CD4-positive, alpha-beta memory T cell (primary cell): ENCODE measurements at regions not wholly inside any gene's neighbourhood (a gene's known extent, or its start where the extent isn't known, plus 50 kb on each side); places are given as distances from the start of the nearest gene placed in this dataset.

Source experiments
- CTCF ChIA-PET: fragments of 350-600 bp; sonication (Branson Sonifier 250); formaldehyde crosslinking; loops from one replicate; lab custom pipeline; 2021; ENCODE audit warnings: inconsistent platforms; ENCODE audit not compliant: partially characterized antibody; lab: Charles Lee
- POLR2A ChIA-PET: fragments of 350-600 bp; sonication (Branson Sonifier 250); formaldehyde crosslinking; loops from one replicate; lab custom pipeline; 2021; ENCODE audit not compliant: partially characterized antibody; lab: Charles Lee
- DNase-seq, 5 donors: peaks; one replicate each; pipeline versions ENCODE4 v3.0.0 to v3.0.0-alpha.2; 2020 to 2022; ENCODE audit warnings: mixed read lengths in 1 of 5
- H3K27ac ChIP-seq: one replicate; pipeline ENCODE4 v1.7.0; 2013; ENCODE audit warnings: low read depth, low read length
- H3K27me3 ChIP-seq: 2 replicates; pipeline ENCODE4 v1.7.0; 2013; ENCODE audit warnings: mild to moderate bottlenecking, low read length, moderate library complexity; ENCODE audit not compliant: insufficient read depth
- H3K36me3 ChIP-seq: 2 replicates; pipeline ENCODE4 v1.7.0; 2013; ENCODE audit warnings: mild to moderate bottlenecking, low read length, moderate library complexity; ENCODE audit not compliant: insufficient read depth
- H3K4me1 ChIP-seq: 2 replicates; pipeline ENCODE4 v1.7.0; 2013; ENCODE audit warnings: mild to moderate bottlenecking, low read length, moderate library complexity; ENCODE audit not compliant: insufficient read depth
- H3K4me3 ChIP-seq, 2 donors: one replicate each; pipeline ENCODE4 v1.7.0; 2013; ENCODE audit warnings: low read length in 2 of 2, mild to moderate bottlenecking in 1 of 2
- H3K9me3 ChIP-seq, 2 donors: one replicate each; pipeline ENCODE4 v1.7.0; 2013; ENCODE audit warnings: low read length in 2 of 2, control low read depth in 1 of 2; ENCODE audit not compliant: control insufficient read depth in 1 of 2
- H3K27ac Mint-ChIP-seq, 7 donors: one replicate each; pipeline ENCODE4 v1.8.0; 2020 to 2021; ENCODE audit warnings: mixed read lengths in 7 of 7, mild to moderate bottlenecking in 6 of 7, inconsistent platforms in 3 of 7, moderate library complexity in 3 of 7
- H3K27me3 Mint-ChIP-seq, 2 donors: one replicate each; pipeline ENCODE4 v1.8.0; 2020 to 2021; ENCODE audit warnings: mixed read lengths in 2 of 2
- H3K36me3 Mint-ChIP-seq, 2 donors: one replicate each; pipeline ENCODE4 v1.8.0; 2020 to 2021; ENCODE audit warnings: mixed read lengths in 2 of 2, inconsistent platforms in 1 of 2, mild to moderate bottlenecking in 1 of 2
- H3K4me1 Mint-ChIP-seq, 4 donors: one replicate each; pipeline ENCODE4 v1.8.0; 2020 to 2021; ENCODE audit warnings: mixed read lengths in 4 of 4, mild to moderate bottlenecking in 1 of 4
- H3K4me3 Mint-ChIP-seq, 8 donors: one replicate each; pipeline ENCODE4 v1.8.0; 2020 to 2021; ENCODE audit warnings: mixed read lengths in 8 of 8, mild to moderate bottlenecking in 7 of 8, moderate library complexity in 6 of 8, inconsistent platforms in 3 of 8
- H3K9me3 Mint-ChIP-seq, 8 donors: one replicate each; pipeline ENCODE4 v1.8.0; 2020 to 2021; ENCODE audit warnings: mixed read lengths in 8 of 8, mild to moderate bottlenecking in 5 of 8, inconsistent platforms in 3 of 8, moderate library complexity in 1 of 8
- intact Hi-C: fragments of 100-400 bp; cut with micrococcal nuclease; formaldehyde crosslinking; loops from one replicate; pipeline ENCODE4 v1.15.1; 2023

- H3K27ac Mint-ChIP-seq, result peak overlapping the region in 1 of 7 donors; percentile 61
- no peaks in the 10 kb centered on the region for H3K36me3 Mint-ChIP-seq
- Histone ChIP-seq H3K4me3 (no peak overlapping the region), H3K27ac (no peak overlapping the region), H3K36me3 (no peaks in the 10 kb centered on the region), H3K4me1 (no peaks in the 10 kb centered on the region), H3K27me3 (no peaks in the 10 kb centered on the region), H3K9me3 (no peaks in the 10 kb centered on the region)
- peaks cover 19 to 20% of the 10 kb centered on the region in 2 donors for H3K27me3 Mint-ChIP-seq
- POLR2A ChIA-PET, result no interaction called here
- no peaks in the 10 kb centered on the region for H3K9me3 Mint-ChIP-seq
- no peak overlapping the region for H3K4me3 Mint-ChIP-seq
- CTCF ChIA-PET, result interaction anchor here (1.1 kb wide), 1 partner anchor 19 kb away, joined by 3 read pairs; no protein-coding TSS in a partner anchor
- no peaks in the 10 kb centered on the region for H3K4me1 Mint-ChIP-seq
- no peak for DNase-seq
- intact Hi-C loops, result no loop called here
Observed at GRCh38 chr2:136441979-136442714, 323.2 kb upstream of the THSD7B start.

- H3K27me3 ChIP-seq, result no peaks in the 10 kb centered on the region
- Mint-ChIP-seq H3K4me1 (no peaks in the 10 kb centered on the region), H3K27me3 (peaks cover 12 to 20% of the 10 kb centered on the region in 2 donors), H3K27ac (peak overlapping the region in 1 of 7 donors; percentile 21), H3K4me3 (no peak overlapping the region), H3K9me3 (no peaks in the 10 kb centered on the region), H3K36me3 (no peaks in the 10 kb centered on the region)
- H3K27ac ChIP-seq, result no peak overlapping the region
- intact Hi-C loops, result no loop called here
- H3K9me3 ChIP-seq, result no peaks in the 10 kb centered on the region
- no peak for DNase-seq
- ChIA-PET CTCF (interaction anchor here (0.6 to 1.3 kb wide), 2 partner anchors 16 to 461 kb away, joined by 3 to 4 read pairs; no protein-coding TSS in a partner anchor), POLR2A (no interaction called here)
- no peak overlapping the region for H3K4me3 ChIP-seq
- no peaks in the 10 kb centered on the region for H3K4me1 ChIP-seq
- no peaks in the 10 kb centered on the region for H3K36me3 ChIP-seq
Observed at GRCh38 chr2:136439064-136439676, 321.2 kb upstream of the CXCR4 start.

DNA sequence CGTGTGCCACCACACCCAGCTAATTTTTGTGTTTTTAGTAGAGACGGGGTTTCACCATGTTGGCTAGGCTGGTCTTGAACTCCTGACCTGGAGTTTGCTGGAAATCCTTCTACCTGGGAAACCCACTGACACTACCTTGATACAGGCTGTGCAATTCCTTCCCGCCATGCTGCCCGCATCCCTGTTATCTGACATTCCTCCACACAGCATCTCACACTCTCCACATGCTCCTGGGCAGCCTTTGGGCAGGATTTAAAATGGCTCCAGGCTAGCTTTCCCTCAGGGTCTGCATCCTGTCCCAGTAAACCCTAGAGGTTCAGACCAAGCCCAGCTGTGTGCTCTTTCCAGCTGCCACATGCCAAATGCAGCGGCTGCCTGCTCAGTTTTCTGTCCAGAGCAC is 319.5 kb upstream of the CXCR4 start:
- ChIA-PET CTCF (interaction anchor here (1.4 kb wide), 1 partner anchor 13 kb away, joined by 3 read pairs; no protein-coding TSS in a partner anchor), POLR2A (no interaction called here)
- Mint-ChIP-seq H3K4me1 (no peaks in the 10 kb centered on the region), H3K9me3 (no peaks in the 10 kb centered on the region), H3K27me3 (peaks cover 12 to 18% of the 10 kb centered on the region in 2 donors), H3K4me3 (no peak overlapping the region), H3K36me3 (no peaks in the 10 kb centered on the region), H3K27ac (no peak overlapping the region)
- Histone ChIP-seq H3K4me1 (no peaks in the 10 kb centered on the region), H3K27me3 (no peaks in the 10 kb centered on the region), H3K4me3 (no peak overlapping the region), H3K9me3 (no peaks in the 10 kb centered on the region), H3K36me3 (no peaks in the 10 kb centered on the region), H3K27ac (no peak overlapping the region)
- DNase-seq, result no peak
- intact Hi-C loops, result no loop called here

DNA sequence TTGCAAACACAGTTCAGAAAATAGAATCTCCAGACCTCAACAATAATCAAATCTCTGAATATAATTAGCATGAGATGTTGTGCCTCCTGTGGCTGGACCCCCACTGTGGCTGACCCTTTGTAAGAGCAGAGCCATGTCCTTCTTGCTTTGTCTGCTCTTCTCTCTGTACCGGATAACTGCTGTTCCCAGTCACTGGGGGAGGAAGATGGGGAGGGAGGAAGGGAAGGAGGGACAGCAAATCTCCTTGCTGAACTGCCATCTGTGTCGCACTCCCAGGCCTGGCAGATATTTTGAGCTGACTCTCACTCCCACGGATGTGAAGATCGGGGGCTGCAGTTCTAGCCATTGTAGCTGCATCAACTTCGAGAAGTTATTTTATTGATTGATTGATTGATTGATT is 319.0 kb upstream of the CXCR4 start:
- no peak overlapping the region for H3K27ac Mint-ChIP-seq
- CTCF ChIA-PET, result interaction anchor here (1.4 kb wide), 1 partner anchor 13 kb away, joined by 3 read pairs; no protein-coding TSS in a partner anchor
- POLR2A ChIA-PET, result no interaction called here
- no peak overlapping the region for H3K4me3 Mint-ChIP-seq
- no peak for DNase-seq
- H3K27me3 Mint-ChIP-seq, result peaks cover 12 to 20% of the 10 kb centered on the region in 2 donors
- H3K9me3 Mint-ChIP-seq, result no peaks in the 10 kb centered on the region
- Histone ChIP-seq H3K36me3 (no peaks in the 10 kb centered on the region), H3K9me3 (no peaks in the 10 kb centered on the region), H3K4me1 (no peaks in the 10 kb centered on the region), H3K27me3 (no peaks in the 10 kb centered on the region), H3K27ac (no peak overlapping the region), H3K4me3 (no peak overlapping the region)
- intact Hi-C loops, result no loop called here
- H3K36me3 Mint-ChIP-seq, result no peaks in the 10 kb centered on the region
- no peaks in the 10 kb centered on the region for H3K4me1 Mint-ChIP-seq

DNA sequence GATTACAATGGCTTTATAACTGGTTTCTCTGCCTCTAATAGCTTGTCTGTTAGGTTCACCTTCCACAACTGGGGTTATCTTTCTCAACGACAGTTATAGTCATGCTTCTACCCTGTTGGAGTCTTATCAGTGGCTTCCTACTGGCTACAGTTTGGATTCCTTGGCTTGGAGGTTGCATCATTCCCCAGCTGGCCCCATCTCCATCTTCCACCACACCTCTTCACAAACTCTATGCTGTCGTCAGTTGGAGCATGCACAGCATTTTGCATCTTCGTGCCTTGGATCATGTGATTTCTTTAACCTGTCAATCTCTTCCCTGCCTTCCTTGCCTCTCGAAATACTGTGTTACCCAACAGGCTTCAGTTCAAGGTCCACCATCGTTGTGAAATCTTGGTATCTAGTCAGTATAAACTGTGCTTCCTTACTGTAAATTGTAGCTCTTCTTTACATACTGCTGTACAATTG is 316.3 kb upstream of the CXCR4 start:
- no peaks in the 10 kb centered on the region for H3K36me3 ChIP-seq
- no peaks in the 10 kb centered on the region for H3K9me3 ChIP-seq
- H3K4me3 Mint-ChIP-seq, result no peak overlapping the region
- H3K4me1 ChIP-seq, result no peaks in the 10 kb centered on the region
- H3K27me3 Mint-ChIP-seq, result peaks cover 5 to 14% of the 10 kb centered on the region in 2 donors
- H3K4me1 Mint-ChIP-seq, result no peaks in the 10 kb centered on the region
- no peak overlapping the region for H3K27ac ChIP-seq
- H3K4me3 ChIP-seq, result no peak overlapping the region
- H3K27ac Mint-ChIP-seq, result no peak overlapping the region
- DNase-seq, result no peak
- H3K9me3 Mint-ChIP-seq, result no peaks in the 10 kb centered on the region
- no peaks in the 10 kb centered on the region for H3K27me3 ChIP-seq
- intact Hi-C loops, result no loop called here
- ChIA-PET CTCF (interaction anchor here (2.7 kb wide), 1 partner anchor 10 kb away, joined by 10 read pairs; no protein-coding TSS in a partner anchor), POLR2A (no interaction called here)
- no peaks in the 10 kb centered on the region for H3K36me3 Mint-ChIP-seq

GRCh38 chr2:136433261-136433660 is 315.3 kb upstream of the CXCR4 start:
- H3K4me3 Mint-ChIP-seq, result no peak overlapping the region
- no peaks in the 10 kb centered on the region for H3K9me3 Mint-ChIP-seq
- no peaks in the 10 kb centered on the region for H3K27me3 ChIP-seq
- H3K36me3 ChIP-seq, result no peaks in the 10 kb centered on the region
- POLR2A ChIA-PET, result no interaction called here
- no peaks in the 10 kb centered on the region for H3K9me3 ChIP-seq
- no peak overlapping the region for H3K27ac Mint-ChIP-seq
- no peak for DNase-seq
- no peaks in the 10 kb centered on the region for H3K4me1 Mint-ChIP-seq
- intact Hi-C loops, result no loop called here
- H3K36me3 Mint-ChIP-seq, result no peaks in the 10 kb centered on the region
- H3K4me1 ChIP-seq, result no peaks in the 10 kb centered on the region
- H3K4me3 ChIP-seq, result no peak overlapping the region
- CTCF ChIA-PET, result interaction anchor here (1.5 kb wide), 1 partner anchor 10 kb away, joined by 7 read pairs; no protein-coding TSS in a partner anchor
- H3K27me3 Mint-ChIP-seq, result peaks cover 2 to 10% of the 10 kb centered on the region in 2 donors
- H3K27ac ChIP-seq, result no peak overlapping the region

DNA sequence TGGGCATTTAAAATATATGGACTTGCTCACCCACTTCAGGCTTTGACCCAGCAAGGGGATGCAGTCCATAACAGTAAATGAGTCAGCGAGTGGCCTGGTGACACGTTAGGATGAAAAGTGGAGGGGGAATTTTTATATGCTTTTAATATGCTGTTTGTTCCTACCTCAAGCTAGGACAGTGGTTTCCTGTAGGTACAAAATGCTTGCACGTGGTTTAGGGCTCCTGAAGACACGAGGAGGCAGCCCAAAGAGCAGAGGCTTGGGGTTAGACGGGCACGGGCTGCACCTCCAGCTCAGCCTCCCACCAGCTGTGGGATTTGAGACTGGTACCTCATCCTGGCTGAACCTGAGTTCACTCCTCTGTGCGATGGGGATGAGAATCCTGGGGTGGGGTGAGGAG is 306.2 kb upstream of the CXCR4 start:
- H3K36me3 Mint-ChIP-seq, result no peaks in the 10 kb centered on the region
- H3K4me1 Mint-ChIP-seq, result peaks cover 11 to 21% (median 14%) of the 10 kb centered on the region in 4 donors
- intact Hi-C loops, result no loop called here
- ChIA-PET POLR2A (no interaction called here), CTCF (interaction anchor here (0.8 to 3.2 kb wide), 21 partner anchors 9 to 1418 kb away, joined by 3 to 31 read pairs (median 4); no protein-coding TSS in a partner anchor)
- H3K4me3 Mint-ChIP-seq, result peak overlapping the region; percentile 77 to 90 (median 84)
- Histone ChIP-seq H3K4me1 (peaks cover 17% of the 10 kb centered on the region), H3K9me3 (no peaks in the 10 kb centered on the region), H3K27ac (no peak overlapping the region), H3K36me3 (no peaks in the 10 kb centered on the region), H3K27me3 (peaks cover 9% of the 10 kb centered on the region), H3K4me3 (peak overlapping the region in 1 of 2 donors; percentile 59)
- peaks cover 13 to 18% of the 10 kb centered on the region in 2 donors for H3K27me3 Mint-ChIP-seq
- no peaks in the 10 kb centered on the region for H3K9me3 Mint-ChIP-seq
- peak overlapping the region in 6 of 7 donors; percentile 5 to 87 (median 68) for H3K27ac Mint-ChIP-seq
- peak; percentile 8 to 52 (median 29) for DNase-seq
